ENCODE measurements at regions not wholly inside any gene's neighbourhood (a gene's known extent, or its start where the extent isn't known, plus 50 kb on each side); places are given as distances from the start of the nearest gene placed in this dataset.

DNA sequence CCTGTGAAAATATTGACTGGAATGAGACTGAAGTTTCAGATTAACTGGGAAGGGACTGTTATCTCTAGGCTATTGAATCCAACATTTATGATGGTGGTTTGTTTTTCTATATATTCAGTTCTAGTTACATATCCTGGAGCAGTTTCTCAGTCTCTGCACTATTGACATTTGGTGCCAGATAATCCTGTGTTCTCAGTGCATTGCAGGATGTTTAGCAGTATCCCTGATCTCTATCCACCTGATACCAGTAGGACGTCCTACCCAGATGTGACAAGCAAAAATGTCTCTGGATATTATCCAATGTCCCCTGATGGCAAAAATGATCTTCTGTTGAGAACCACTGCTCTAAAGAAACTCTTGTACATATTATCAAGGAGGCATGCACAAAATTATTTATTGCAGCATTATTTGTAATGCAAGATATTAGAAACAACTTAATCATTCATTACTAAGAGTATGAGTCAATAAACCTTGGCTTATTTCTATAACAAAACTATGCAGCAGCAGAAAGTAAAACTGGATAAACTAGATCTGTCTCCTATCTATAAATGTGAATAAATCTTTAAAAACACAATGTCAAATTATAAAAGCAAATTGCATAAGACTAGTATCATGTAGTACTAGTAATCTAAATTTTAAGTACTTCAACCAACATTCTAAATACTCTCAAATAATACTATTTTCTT lies 369.3 kb upstream of the RND3 start:
- TF ChIP-seq, protein P1, sequence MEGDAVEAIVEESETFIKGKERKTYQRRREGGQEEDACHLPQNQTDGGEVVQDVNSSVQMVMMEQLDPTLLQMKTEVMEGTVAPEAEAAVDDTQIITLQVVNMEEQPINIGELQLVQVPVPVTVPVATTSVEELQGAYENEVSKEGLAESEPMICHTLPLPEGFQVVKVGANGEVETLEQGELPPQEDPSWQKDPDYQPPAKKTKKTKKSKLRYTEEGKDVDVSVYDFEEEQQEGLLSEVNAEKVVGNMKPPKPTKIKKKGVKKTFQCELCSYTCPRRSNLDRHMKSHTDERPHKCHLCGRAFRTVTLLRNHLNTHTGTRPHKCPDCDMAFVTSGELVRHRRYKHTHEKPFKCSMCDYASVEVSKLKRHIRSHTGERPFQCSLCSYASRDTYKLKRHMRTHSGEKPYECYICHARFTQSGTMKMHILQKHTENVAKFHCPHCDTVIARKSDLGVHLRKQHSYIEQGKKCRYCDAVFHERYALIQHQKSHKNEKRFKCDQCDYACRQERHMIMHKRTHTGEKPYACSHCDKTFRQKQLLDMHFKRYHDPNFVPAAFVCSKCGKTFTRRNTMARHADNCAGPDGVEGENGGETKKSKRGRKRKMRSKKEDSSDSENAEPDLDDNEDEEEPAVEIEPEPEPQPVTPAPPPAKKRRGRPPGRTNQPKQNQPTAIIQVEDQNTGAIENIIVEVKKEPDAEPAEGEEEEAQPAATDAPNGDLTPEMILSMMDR (IDR thresholded peaks at IDR 0.05; ENCODE audit: low read depth, low read length) = no peak
- TF ChIP-seq EZH2phosphoT487 (IDR thresholded peaks at IDR 0.05; ENCODE audit: low read depth) = no peak

Measured in OCI-LY3 (cell line).